HCT116 (cell line): ENCODE measurements at regions not wholly inside any gene's neighbourhood (a gene's known extent, or its start where the extent isn't known, plus 50 kb on each side); places are given as distances from the start of the nearest gene placed in this dataset.

Experiments used
- ATAC-seq: fragments of 200-7000 bp; cut with Tn5 transposase; 2 replicates; pipeline ENCODE4 v1.9.1; 2020; ENCODE audit warnings: mild to moderate bottlenecking, moderate library complexity
- BruUV-seq: library from RNA; stranded (reverse); fragments of 400-500 nt; replicated peaks from 2 replicates; lab custom pipeline; 2021; lab: Mats Ljungman, UMichigan
- CTCF ChIA-PET: fragments of 300-600 bp; sonication (Branson Sonifier 250); formaldehyde crosslinking; loops from one replicate; lab custom pipeline; 2021; ENCODE audit warnings: antibody characterized with exemption; lab: Charles Lee
- POLR2A ChIA-PET: fragments of 300-600, 350-600 bp; sonication (Branson Sonifier 250); formaldehyde crosslinking; loops from one replicate; lab custom pipeline; 2021; ENCODE audit warnings: antibody characterized with exemption; lab: Charles Lee
- RAD21 ChIA-PET, 2 experiments: fragments of 300-600 bp; sonication (Branson Sonifier 250); formaldehyde crosslinking; loops; one replicate each; lab custom pipeline; 2023; ENCODE audit warnings: low total read pairs in 2 of 2; ENCODE audit not compliant: uncharacterized antibody in 2 of 2, unreplicated experiment in 2 of 2, low non-redundant PET in 1 of 2; lab: Charles Lee
- DNase-seq: peaks from one replicate; pipeline ENCODE4 v3.0.0-alpha.2; 2010; ENCODE audit warnings: low read depth, low spot score
- H2AFZ ChIP-seq: fragments of 200-600 bp; shearing (Covaris generic), sonication (generic); 2 replicates; pipeline ENCODE4 v1.6.1; 2017; ENCODE audit warnings: low read depth, mixed run types, mixed read lengths, antibody characterized with exemption, low read length; ENCODE audit not compliant: poor library complexity, severe bottlenecking
- H3K27ac ChIP-seq: 2 replicates; pipeline ENCODE4 v1.5.1; 2012; ENCODE audit warnings: low read depth, low read length
- H3K27me3 ChIP-seq: fragments of 200-600 bp; sonication (generic); 2 replicates; pipeline ENCODE4 v1.6.1; 2016; ENCODE audit warnings: mixed run types, low read length, mixed read lengths; ENCODE audit not compliant: insufficient read depth
- H3K36me3 ChIP-seq, 2 experiments: fragments of 200-500 bp in 1 of 2; fragments of 200-600 bp in 1 of 2; sonication (Bioruptor generic) in 1 of 2; sonication (generic) in 1 of 2; 2 replicates each; pipeline versions ENCODE4 v1.5.1 to v1.6.1; 2014 to 2016; ENCODE audit warnings: low read length in 2 of 2, inconsistent platforms in 1 of 2, mixed read lengths in 1 of 2, mixed run types in 1 of 2; ENCODE audit not compliant: insufficient read depth in 2 of 2, control insufficient read depth in 1 of 2
- H3K4me1 ChIP-seq, 2 experiments: fragments of 200-600 bp in 1 of 2; sonication (generic) in 1 of 2; 2 replicates each; pipeline versions ENCODE4 v1.5.1 to v1.6.1; 2012 to 2017; ENCODE audit warnings: low read length in 2 of 2, inconsistent platforms in 1 of 2, mild to moderate bottlenecking in 1 of 2, mixed read lengths in 1 of 2, mixed run types in 1 of 2, moderate library complexity in 1 of 2; ENCODE audit not compliant: insufficient read depth in 2 of 2, control insufficient read depth in 1 of 2
- H3K4me2 ChIP-seq: fragments of 200-600 bp; sonication (generic); 2 replicates; pipeline ENCODE4 v1.6.1; 2017; ENCODE audit warnings: mixed run types, low read length, mixed read lengths
- H3K4me3 ChIP-seq, 2 experiments: fragments of 200-600 bp in 1 of 2; sonication (generic) in 1 of 2; replicated peaks in 1 of 2; 2 replicates each; pipeline ENCODE4 v1.5.1; 2011 to 2016; ENCODE audit warnings: low read length in 2 of 2, control low read depth in 1 of 2, low read depth in 1 of 2, mild to moderate bottlenecking in 1 of 2, mixed read lengths in 1 of 2, mixed run types in 1 of 2
- H3K79me2 ChIP-seq: fragments of 200-600 bp; sonication (generic); 2 replicates; pipeline ENCODE4 v1.6.1; 2017; ENCODE audit warnings: mild to moderate bottlenecking, mixed run types, low read length, moderate library complexity, mixed read lengths; ENCODE audit not compliant: insufficient read depth
- H3K9ac ChIP-seq: fragments of 200-600 bp; sonication (generic); 2 replicates; pipeline ENCODE4 v1.6.1; 2016; ENCODE audit warnings: low read length, mixed read lengths
- H3K9me2 ChIP-seq: fragments of 200-600 bp; sonication (generic), shearing (Covaris generic); 2 replicates; pipeline ENCODE4 v1.6.1; 2017; ENCODE audit warnings: mixed run types, mild to moderate bottlenecking, moderate library complexity; ENCODE audit not compliant: insufficient read depth
- H3K9me3 ChIP-seq, 2 experiments: fragments of 200-500 bp in 1 of 2; fragments of 200-600 bp in 1 of 2; sonication (Bioruptor generic) in 1 of 2; sonication (generic) in 1 of 2; 2 replicates each; pipeline ENCODE4 v1.6.1; 2014 to 2017; ENCODE audit warnings: low read length in 2 of 2, mixed read lengths in 2 of 2, inconsistent platforms in 1 of 2, low read depth in 1 of 2, mild to moderate bottlenecking in 1 of 2, mixed run types in 1 of 2, moderate library complexity in 1 of 2; ENCODE audit not compliant: control insufficient read depth in 1 of 2, insufficient read depth in 1 of 2
- H4K20me1 ChIP-seq: fragments of 200-600 bp; sonication (generic), shearing (Covaris generic); 2 replicates; pipeline ENCODE4 v1.6.1; 2017; ENCODE audit warnings: mixed run types, mild to moderate bottlenecking, moderate library complexity; ENCODE audit not compliant: insufficient read depth
- CEBPB ChIP-seq: IDR thresholded peaks from 2 replicates; pipeline ENCODE4 v1.6.1; 2012; ENCODE audit warnings: low read depth
- TCF7L2 ChIP-seq: IDR thresholded peaks from 2 replicates; pipeline ENCODE4 v1.7.0; 2011; ENCODE audit warnings: borderline replicate concordance, inconsistent platforms; ENCODE audit not compliant: insufficient read depth, insufficient read length; ENCODE audit errors: extremely low read depth
- intact Hi-C: fragments of 100-400 bp; cut with micrococcal nuclease; formaldehyde crosslinking; loops from 2 replicates; pipeline ENCODE4 v1.10.0; 2022
- TF ChIP-seq, protein P1 (sequence below): IDR thresholded peaks from 2 replicates; pipeline ENCODE4 v1.6.1; 2012; ENCODE audit warnings: low read depth

DNA sequence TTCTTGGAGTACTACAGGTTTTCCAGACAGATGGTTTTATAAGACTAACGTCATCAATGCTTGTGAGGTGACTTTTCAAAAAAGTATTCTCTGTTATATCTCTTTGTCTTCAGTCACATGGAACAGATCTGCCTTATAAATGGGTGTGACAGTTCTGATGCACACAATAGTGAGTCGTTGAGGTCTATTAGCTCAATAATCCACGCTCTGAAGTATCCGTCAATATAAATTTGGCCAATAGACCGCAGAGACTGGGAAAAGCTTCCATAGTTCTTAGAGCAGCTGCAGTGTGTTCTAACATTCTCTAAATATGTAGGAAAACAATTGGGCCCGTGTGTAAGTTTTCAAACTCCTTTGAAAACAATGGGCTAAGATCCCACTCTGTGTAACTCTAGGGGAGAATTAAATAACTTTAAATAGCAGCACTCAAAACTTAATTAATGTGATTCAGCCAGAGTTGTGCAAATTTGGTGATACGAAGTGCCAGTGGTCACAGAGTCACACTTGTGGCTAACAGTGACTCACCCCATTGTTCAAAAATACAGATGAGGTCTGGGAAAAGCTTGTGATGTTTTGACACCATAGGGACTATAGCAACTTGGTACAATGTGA is 316.0 kb downstream of the LMO4 start (continued):
- TF ChIP-seq TCF7L2 = no peak

DNA sequence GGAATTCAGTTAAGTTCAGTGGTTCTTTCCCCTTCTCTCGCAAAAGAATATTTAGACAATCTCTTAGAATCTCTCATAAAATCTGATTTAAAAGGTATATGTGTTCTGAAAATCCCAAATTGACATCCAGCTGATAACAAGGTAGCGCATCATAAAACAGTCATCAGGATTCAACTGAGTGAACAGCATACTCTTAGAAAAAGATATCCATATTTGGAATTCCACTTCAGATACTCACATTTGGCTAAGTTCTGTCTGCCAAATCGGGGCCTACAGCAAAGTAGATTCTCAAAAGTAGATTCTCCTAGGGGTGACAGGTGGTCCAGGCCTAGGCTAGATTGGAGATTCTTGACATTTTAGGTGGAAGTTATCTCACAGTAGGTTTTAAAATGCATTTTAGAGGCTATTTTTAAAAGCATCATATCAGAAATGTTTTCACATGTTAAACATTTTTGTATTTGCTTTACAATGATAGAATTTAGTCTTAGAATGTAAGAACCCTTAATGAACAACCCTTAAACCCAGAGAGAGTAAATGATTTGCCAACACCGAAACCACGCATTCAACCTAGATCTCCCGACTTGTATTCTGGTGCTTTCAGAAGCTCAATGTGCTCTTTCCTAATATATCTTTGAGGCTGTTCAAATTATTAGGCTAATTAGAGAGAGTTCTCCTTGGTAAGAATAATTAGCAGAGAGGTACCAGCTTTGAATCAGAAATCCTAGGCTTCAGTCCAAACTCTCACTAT is 318.9 kb downstream of the LMO4 start:
- Histone ChIP-seq H4K20me1 (no peaks in the 10 kb centered on the region), H3K79me2 (no peaks in the 10 kb centered on the region), H3K9me3 (no peaks in the 10 kb centered on the region), H3K27ac (no peak overlapping the region), H3K4me3 (no peak overlapping the region), H3K36me3 (no peaks in the 10 kb centered on the region), H3K9ac (no peak overlapping the region), H3K4me2 (no peak overlapping the region), H3K9me2 (no peaks in the 10 kb centered on the region), H3K4me1 (peaks cover 0 to 5% of the 10 kb centered on the region in 2 experiments; a peak in 1 of 4 replicates), H3K27me3 (no peaks in the 10 kb centered on the region), H2AFZ (no peak overlapping the region)
- POLR2A ChIA-PET = no interaction called here
- RAD21 ChIA-PET = no interaction called here
- ATAC-seq = no peak
- TF ChIP-seq, protein P1, sequence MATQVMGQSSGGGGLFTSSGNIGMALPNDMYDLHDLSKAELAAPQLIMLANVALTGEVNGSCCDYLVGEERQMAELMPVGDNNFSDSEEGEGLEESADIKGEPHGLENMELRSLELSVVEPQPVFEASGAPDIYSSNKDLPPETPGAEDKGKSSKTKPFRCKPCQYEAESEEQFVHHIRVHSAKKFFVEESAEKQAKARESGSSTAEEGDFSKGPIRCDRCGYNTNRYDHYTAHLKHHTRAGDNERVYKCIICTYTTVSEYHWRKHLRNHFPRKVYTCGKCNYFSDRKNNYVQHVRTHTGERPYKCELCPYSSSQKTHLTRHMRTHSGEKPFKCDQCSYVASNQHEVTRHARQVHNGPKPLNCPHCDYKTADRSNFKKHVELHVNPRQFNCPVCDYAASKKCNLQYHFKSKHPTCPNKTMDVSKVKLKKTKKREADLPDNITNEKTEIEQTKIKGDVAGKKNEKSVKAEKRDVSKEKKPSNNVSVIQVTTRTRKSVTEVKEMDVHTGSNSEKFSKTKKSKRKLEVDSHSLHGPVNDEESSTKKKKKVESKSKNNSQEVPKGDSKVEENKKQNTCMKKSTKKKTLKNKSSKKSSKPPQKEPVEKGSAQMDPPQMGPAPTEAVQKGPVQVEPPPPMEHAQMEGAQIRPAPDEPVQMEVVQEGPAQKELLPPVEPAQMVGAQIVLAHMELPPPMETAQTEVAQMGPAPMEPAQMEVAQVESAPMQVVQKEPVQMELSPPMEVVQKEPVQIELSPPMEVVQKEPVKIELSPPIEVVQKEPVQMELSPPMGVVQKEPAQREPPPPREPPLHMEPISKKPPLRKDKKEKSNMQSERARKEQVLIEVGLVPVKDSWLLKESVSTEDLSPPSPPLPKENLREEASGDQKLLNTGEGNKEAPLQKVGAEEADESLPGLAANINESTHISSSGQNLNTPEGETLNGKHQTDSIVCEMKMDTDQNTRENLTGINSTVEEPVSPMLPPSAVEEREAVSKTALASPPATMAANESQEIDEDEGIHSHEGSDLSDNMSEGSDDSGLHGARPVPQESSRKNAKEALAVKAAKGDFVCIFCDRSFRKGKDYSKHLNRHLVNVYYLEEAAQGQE = no peak
- no peak for TF ChIP-seq CEBPB
- no peak for DNase-seq
- intact Hi-C loops = no loop called here
- CTCF ChIA-PET = no interaction called here
- no TSS peak for BruUV-seq
